GM23338 (cell line): ENCODE measurements at regions not wholly inside any gene's neighbourhood (a gene's known extent, or its start where the extent isn't known, plus 50 kb on each side); places are given as distances from the start of the nearest gene placed in this dataset.

Source experiments
- ATAC-seq: fragments of 200-7000 bp; cut with Tn5 transposase; 3 replicates; pipeline ENCODE4 v1.9.1; 2020
- DNase-seq: peaks from one replicate; pipeline ENCODE4 v3.0.0-alpha.2; 2015; ENCODE audit warnings: low spot score
- H2AFZ ChIP-seq: fragments of 200-600 bp; sonication (generic); 2 replicates; pipeline ENCODE4 v1.8.0; 2016; ENCODE audit warnings: antibody characterized with exemption, mild to moderate bottlenecking, moderate library complexity
- H3F3A ChIP-seq: fragments of 200-600 bp; sonication (generic); replicated peaks from 2 replicates; pipeline ENCODE4 v1.8.0; 2017; ENCODE audit warnings: antibody characterized with exemption, mixed run types, low read depth
- H3K27ac ChIP-seq: fragments of 200-600 bp; sonication (generic); 2 replicates; pipeline ENCODE4 v1.6.1; 2016; ENCODE audit warnings: low read depth
- H3K27me3 ChIP-seq: fragments of 200-600 bp; sonication (generic); 2 replicates; pipeline ENCODE4 v1.8.0; 2016; ENCODE audit warnings: mild to moderate bottlenecking, mixed run types, moderate library complexity; ENCODE audit not compliant: insufficient read depth
- H3K36me3 ChIP-seq: fragments of 200-600 bp; sonication (generic); 2 replicates; pipeline ENCODE4 v1.8.0; 2016; ENCODE audit warnings: mild to moderate bottlenecking; ENCODE audit not compliant: insufficient read depth
- H3K4me1 ChIP-seq: fragments of 200-600 bp; sonication (generic); 2 replicates; pipeline ENCODE4 v1.8.0; 2016; ENCODE audit warnings: mild to moderate bottlenecking, moderate library complexity; ENCODE audit not compliant: insufficient read depth
- H3K4me2 ChIP-seq: fragments of 200-600 bp; sonication (generic); 2 replicates; pipeline ENCODE4 v1.7.1; 2017; ENCODE audit warnings: mixed run types
- H3K4me3 ChIP-seq: fragments of 200-600 bp; sonication (generic); 2 replicates; pipeline ENCODE4 v1.6.1; 2016; ENCODE audit warnings: mixed run types
- H3K79me2 ChIP-seq: fragments of 200-600 bp; sonication (generic); replicated peaks from 2 replicates; pipeline ENCODE4 v1.8.0; 2017; ENCODE audit warnings: mild to moderate bottlenecking; ENCODE audit not compliant: insufficient read depth
- H3K9me2 ChIP-seq: fragments of 200-600 bp; sonication (generic); 2 replicates; pipeline ENCODE4 v1.8.0; 2017; ENCODE audit not compliant: insufficient read depth
- H4K20me1 ChIP-seq: fragments of 200-600 bp; sonication (generic); replicated peaks from 2 replicates; pipeline ENCODE4 v1.8.0; 2017; ENCODE audit warnings: mild to moderate bottlenecking; ENCODE audit not compliant: insufficient read depth
- H3K27ac Mint-ChIP-seq: 2 replicates; pipeline ENCODE4 v1.8.0; 2020; ENCODE audit warnings: inconsistent platforms, mild to moderate bottlenecking, moderate library complexity, mixed read lengths
- H3K27me3 Mint-ChIP-seq: 3 replicates; pipeline ENCODE4 v1.8.0; 2022; ENCODE audit warnings: low read depth, mild to moderate bottlenecking, moderate library complexity, mixed read lengths, inconsistent platforms; ENCODE audit not compliant: insufficient read depth, poor library complexity
- H3K36me3 Mint-ChIP-seq: 3 replicates; pipeline ENCODE4 v1.8.0; 2021; ENCODE audit warnings: low read depth, mild to moderate bottlenecking, inconsistent platforms, moderate library complexity, mixed read lengths
- H3K4me1 Mint-ChIP-seq: 3 replicates; pipeline ENCODE4 v1.8.0; 2020; ENCODE audit warnings: mild to moderate bottlenecking, inconsistent platforms, mixed read lengths
- H3K4me3 Mint-ChIP-seq: 3 replicates; pipeline ENCODE4 v1.8.0; 2021; ENCODE audit warnings: moderate library complexity, mild to moderate bottlenecking, inconsistent platforms, mixed read lengths
- H3K9me3 Mint-ChIP-seq: 3 replicates; pipeline ENCODE4 v1.8.0; 2020; ENCODE audit warnings: moderate library complexity, mild to moderate bottlenecking, inconsistent platforms, mixed read lengths
- STAT1 ChIP-seq: IDR thresholded peaks from one replicate; pipeline ENCODE4 v1.6.1; 2016; ENCODE audit warnings: antibody characterized with exemption; ENCODE audit not compliant: unreplicated experiment
- TF ChIP-seq, protein P1 (sequence below): fragments of 250-450 bp; sonication (Bioruptor Pico); IDR thresholded peaks from 2 replicates; pipeline ENCODE4 v1.5.0; 2020; ENCODE audit warnings: mild to moderate bottlenecking, moderate library complexity
- TF ChIP-seq, protein P2 (sequence below): IDR thresholded peaks from 2 replicates; pipeline ENCODE4 v1.6.1; 2016; ENCODE audit warnings: antibody characterized with exemption

DNA sequence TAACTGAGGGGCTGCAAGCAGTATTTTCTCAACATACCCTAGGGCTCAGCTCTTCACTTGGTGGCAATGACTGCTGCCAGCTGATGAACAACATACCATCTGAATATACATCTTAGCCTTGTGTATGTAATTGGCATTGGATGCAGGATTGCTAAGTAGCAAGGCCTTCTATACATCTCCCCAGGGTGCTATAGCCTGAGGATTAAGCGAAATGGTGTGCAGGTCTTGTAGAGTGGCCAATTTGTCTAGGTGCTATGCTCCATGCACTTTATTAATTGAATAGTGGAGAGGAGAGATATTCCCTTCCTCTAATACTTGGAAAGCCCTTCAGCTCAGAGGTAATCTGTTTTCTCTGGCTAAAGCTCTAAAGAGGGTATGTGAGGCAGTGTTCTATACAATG lies 71.9 kb downstream of the KIF2B start:
- H3F3A ChIP-seq = no peaks in the 10 kb centered on the region

More for the DNA sequence above, 71.9 kb downstream of the KIF2B start:
- H3K27me3 Mint-ChIP-seq = no peaks in the 10 kb centered on the region
- Histone ChIP-seq H3K9me2 (no peaks in the 10 kb centered on the region), H4K20me1 (no peaks in the 10 kb centered on the region), H3K4me2 (no peak overlapping the region), H3K4me3 (no peak overlapping the region), H3K27me3 (no peaks in the 10 kb centered on the region), H3K36me3 (no peaks in the 10 kb centered on the region), H3K27ac (no peak overlapping the region), H2AFZ (no peak overlapping the region), H3K4me1 (no peaks in the 10 kb centered on the region), H3K79me2 (no peaks in the 10 kb centered on the region)
- DNase-seq (no peak), ATAC-seq (no peak)
- H3K36me3 Mint-ChIP-seq = no peaks in the 10 kb centered on the region
- TF ChIP-seq STAT1 = no peak
- TF ChIP-seq, protein P1, sequence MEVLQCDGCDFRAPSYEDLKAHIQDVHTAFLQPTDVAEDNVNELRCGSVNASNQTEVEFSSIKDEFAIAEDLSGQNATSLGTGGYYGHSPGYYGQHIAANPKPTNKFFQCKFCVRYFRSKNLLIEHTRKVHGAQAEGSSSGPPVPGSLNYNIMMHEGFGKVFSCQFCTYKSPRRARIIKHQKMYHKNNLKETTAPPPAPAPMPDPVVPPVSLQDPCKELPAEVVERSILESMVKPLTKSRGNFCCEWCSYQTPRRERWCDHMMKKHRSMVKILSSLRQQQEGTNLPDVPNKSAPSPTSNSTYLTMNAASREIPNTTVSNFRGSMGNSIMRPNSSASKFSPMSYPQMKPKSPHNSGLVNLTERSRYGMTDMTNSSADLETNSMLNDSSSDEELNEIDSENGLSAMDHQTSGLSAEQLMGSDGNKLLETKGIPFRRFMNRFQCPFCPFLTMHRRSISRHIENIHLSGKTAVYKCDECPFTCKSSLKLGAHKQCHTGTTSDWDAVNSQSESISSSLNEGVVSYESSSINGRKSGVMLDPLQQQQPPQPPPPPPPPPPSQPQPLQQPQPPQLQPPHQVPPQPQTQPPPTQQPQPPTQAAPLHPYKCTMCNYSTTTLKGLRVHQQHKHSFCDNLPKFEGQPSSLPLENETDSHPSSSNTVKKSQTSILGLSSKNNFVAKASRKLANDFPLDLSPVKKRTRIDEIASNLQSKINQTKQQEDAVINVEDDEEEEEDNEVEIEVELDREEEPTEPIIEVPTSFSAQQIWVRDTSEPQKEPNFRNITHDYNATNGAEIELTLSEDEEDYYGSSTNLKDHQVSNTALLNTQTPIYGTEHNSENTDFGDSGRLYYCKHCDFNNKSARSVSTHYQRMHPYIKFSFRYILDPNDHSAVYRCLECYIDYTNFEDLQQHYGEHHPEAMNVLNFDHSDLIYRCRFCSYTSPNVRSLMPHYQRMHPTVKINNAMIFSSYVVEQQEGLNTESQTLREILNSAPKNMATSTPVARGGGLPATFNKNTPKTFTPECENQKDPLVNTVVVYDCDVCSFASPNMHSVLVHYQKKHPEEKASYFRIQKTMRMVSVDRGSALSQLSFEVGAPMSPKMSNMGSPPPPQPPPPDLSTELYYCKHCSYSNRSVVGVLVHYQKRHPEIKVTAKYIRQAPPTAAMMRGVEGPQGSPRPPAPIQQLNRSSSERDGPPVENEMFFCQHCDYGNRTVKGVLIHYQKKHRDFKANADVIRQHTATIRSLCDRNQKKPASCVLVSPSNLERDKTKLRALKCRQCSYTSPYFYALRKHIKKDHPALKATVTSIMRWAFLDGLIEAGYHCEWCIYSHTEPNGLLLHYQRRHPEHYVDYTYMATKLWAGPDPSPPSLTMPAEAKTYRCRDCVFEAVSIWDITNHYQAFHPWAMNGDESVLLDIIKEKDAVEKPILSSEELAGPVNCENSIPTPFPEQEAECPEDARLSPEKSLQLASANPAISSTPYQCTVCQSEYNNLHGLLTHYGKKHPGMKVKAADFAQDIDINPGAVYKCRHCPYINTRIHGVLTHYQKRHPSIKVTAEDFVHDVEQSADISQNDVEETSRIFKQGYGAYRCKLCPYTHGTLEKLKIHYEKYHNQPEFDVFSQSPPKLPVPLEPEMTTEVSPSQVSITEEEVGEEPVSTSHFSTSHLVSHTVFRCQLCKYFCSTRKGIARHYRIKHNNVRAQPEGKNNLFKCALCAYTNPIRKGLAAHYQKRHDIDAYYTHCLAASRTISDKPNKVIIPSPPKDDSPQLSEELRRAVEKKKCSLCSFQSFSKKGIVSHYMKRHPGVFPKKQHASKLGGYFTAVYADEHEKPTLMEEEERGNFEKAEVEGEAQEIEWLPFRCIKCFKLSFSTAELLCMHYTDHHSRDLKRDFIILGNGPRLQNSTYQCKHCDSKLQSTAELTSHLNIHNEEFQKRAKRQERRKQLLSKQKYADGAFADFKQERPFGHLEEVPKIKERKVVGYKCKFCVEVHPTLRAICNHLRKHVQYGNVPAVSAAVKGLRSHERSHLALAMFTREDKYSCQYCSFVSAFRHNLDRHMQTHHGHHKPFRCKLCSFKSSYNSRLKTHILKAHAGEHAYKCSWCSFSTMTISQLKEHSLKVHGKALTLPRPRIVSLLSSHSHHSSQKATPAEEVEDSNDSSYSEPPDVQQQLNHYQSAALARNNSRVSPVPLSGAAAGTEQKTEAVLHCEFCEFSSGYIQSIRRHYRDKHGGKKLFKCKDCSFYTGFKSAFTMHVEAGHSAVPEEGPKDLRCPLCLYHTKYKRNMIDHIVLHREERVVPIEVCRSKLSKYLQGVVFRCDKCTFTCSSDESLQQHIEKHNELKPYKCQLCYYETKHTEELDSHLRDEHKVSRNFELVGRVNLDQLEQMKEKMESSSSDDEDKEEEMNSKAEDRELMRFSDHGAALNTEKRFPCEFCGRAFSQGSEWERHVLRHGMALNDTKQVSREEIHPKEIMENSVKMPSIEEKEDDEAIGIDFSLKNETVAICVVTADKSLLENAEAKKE (CRISPR knock-in tag) = no peak
- TF ChIP-seq, protein P2, sequence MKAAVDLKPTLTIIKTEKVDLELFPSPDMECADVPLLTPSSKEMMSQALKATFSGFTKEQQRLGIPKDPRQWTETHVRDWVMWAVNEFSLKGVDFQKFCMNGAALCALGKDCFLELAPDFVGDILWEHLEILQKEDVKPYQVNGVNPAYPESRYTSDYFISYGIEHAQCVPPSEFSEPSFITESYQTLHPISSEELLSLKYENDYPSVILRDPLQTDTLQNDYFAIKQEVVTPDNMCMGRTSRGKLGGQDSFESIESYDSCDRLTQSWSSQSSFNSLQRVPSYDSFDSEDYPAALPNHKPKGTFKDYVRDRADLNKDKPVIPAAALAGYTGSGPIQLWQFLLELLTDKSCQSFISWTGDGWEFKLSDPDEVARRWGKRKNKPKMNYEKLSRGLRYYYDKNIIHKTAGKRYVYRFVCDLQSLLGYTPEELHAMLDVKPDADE = no peak
- no peaks in the 10 kb centered on the region for H3K4me1 Mint-ChIP-seq
- no peaks in the 10 kb centered on the region for H3K9me3 Mint-ChIP-seq
- no peak overlapping the region for H3K4me3 Mint-ChIP-seq
- no peak overlapping the region for H3K27ac Mint-ChIP-seq
